ENCODE measurements at regions not wholly inside any gene's neighbourhood (a gene's known extent, or its start where the extent isn't known, plus 50 kb on each side); places are given as distances from the start of the nearest gene placed in this dataset.

- Histone ChIP-seq H3K27me3 (ENCODE audit: control insufficient read depth, insufficient read depth, low read length) (no peaks in the 10 kb centered on the region), H3K4me1 (ENCODE audit: control insufficient read depth, insufficient read depth, low read length) (no peaks in the 10 kb centered on the region), H3K27ac (ENCODE audit: low read depth, low read length) (no peak overlapping the region), H3K4me3 (ENCODE audit: low read depth, low read length) (no peak overlapping the region), H3K36me3 (ENCODE audit: control insufficient read depth, insufficient read depth, low read length) (no peaks in the 10 kb centered on the region), H3K9me3 (ENCODE audit: control insufficient read depth, insufficient read depth, low read length) (no peaks in the 10 kb centered on the region)
- DNase-seq (ENCODE audit: low read depth in 4 of 6, low spot score in 6 of 6) = no peak
- 100% methylated on average over 1 of the region's 3 CpGs for WGBS (ENCODE audit: insufficient coverage)
These were observed 429.9 kb downstream of the GABRG2 start for GRCh38 chr5:162497455-162497854.

- Histone ChIP-seq H3K4me3 (ENCODE audit: low read depth, low read length) (no peak overlapping the region), H3K4me1 (ENCODE audit: control insufficient read depth, insufficient read depth, low read length) (no peaks in the 10 kb centered on the region), H3K36me3 (ENCODE audit: control insufficient read depth, insufficient read depth, low read length) (no peaks in the 10 kb centered on the region), H3K9me3 (ENCODE audit: control insufficient read depth, insufficient read depth, low read length) (peaks cover 3% of the 10 kb centered on the region), H3K27me3 (ENCODE audit: control insufficient read depth, insufficient read depth, low read length) (no peaks in the 10 kb centered on the region), H3K27ac (ENCODE audit: low read depth, low read length) (no peak overlapping the region)
- no peak for DNase-seq (ENCODE audit: low read depth in 4 of 6, low spot score in 6 of 6)
- WGBS (ENCODE audit: insufficient coverage) = no CpG with 5 or more reads among the region's 3 CpGs
These were observed 435.2 kb downstream of the GABRG2 start for GRCh38 chr5:162502780-162503179.

GRCh38 chr5:162503796-162504195, 436.2 kb downstream of the GABRG2 start:
- Histone ChIP-seq H3K36me3 (ENCODE audit: control insufficient read depth, insufficient read depth, low read length) (no peaks in the 10 kb centered on the region), H3K27me3 (ENCODE audit: control insufficient read depth, insufficient read depth, low read length) (no peaks in the 10 kb centered on the region), H3K27ac (ENCODE audit: low read depth, low read length) (peak overlapping the region; percentile 12), H3K4me1 (ENCODE audit: control insufficient read depth, insufficient read depth, low read length) (no peaks in the 10 kb centered on the region), H3K9me3 (ENCODE audit: control insufficient read depth, insufficient read depth, low read length) (peaks cover 3% of the 10 kb centered on the region), H3K4me3 (ENCODE audit: low read depth, low read length) (no peak overlapping the region)
- DNase-seq (ENCODE audit: low read depth in 4 of 6, low spot score in 6 of 6) = peak in 1 of 6 donors; percentile 51
- WGBS (ENCODE audit: insufficient coverage) = 81% methylated on average over 2 of the region's 3 CpGs

- Histone ChIP-seq H3K27ac (ENCODE audit: low read depth, low read length) (no peak overlapping the region), H3K36me3 (ENCODE audit: control insufficient read depth, insufficient read depth, low read length) (no peaks in the 10 kb centered on the region), H3K4me1 (ENCODE audit: control insufficient read depth, insufficient read depth, low read length) (no peaks in the 10 kb centered on the region), H3K9me3 (ENCODE audit: control insufficient read depth, insufficient read depth, low read length) (peaks cover 2% of the 10 kb centered on the region), H3K27me3 (ENCODE audit: control insufficient read depth, insufficient read depth, low read length) (no peaks in the 10 kb centered on the region), H3K4me3 (ENCODE audit: low read depth, low read length) (no peak overlapping the region)
- WGBS (ENCODE audit: insufficient coverage) = 97% methylated on average over 2 of the region's 3 CpGs
- no peak for DNase-seq (ENCODE audit: low read depth in 4 of 6, low spot score in 6 of 6)
These were observed 445.5 kb downstream of the GABRG2 start for GRCh38 chr5:162512935-162513565.

- WGBS (ENCODE audit: insufficient coverage) = no CpG with 5 or more reads among the region's 2 CpGs
- H3K9me3 ChIP-seq (ENCODE audit: control insufficient read depth, insufficient read depth, low read length) = peaks cover 2% of the 10 kb centered on the region
- no peak for DNase-seq (ENCODE audit: low read depth in 4 of 6, low spot score in 6 of 6)
- H3K4me1 ChIP-seq (ENCODE audit: control insufficient read depth, insufficient read depth, low read length) = no peaks in the 10 kb centered on the region
- H3K27me3 ChIP-seq (ENCODE audit: control insufficient read depth, insufficient read depth, low read length) = no peaks in the 10 kb centered on the region
- no peak overlapping the region for H3K27ac ChIP-seq (ENCODE audit: low read depth, low read length)
- H3K4me3 ChIP-seq (ENCODE audit: low read depth, low read length) = no peak overlapping the region
- no peaks in the 10 kb centered on the region for H3K36me3 ChIP-seq (ENCODE audit: control insufficient read depth, insufficient read depth, low read length)
These were observed 446.5 kb downstream of the GABRG2 start for GRCh38 chr5:162514116-162514515.

GRCh38 chr5:162520878-162521277, 453.3 kb downstream of the GABRG2 start:
- no peak for DNase-seq (ENCODE audit: low read depth in 4 of 6, low spot score in 6 of 6)
- no peak overlapping the region for H3K4me3 ChIP-seq (ENCODE audit: low read depth, low read length)
- no peak overlapping the region for H3K27ac ChIP-seq (ENCODE audit: low read depth, low read length)
- no peaks in the 10 kb centered on the region for H3K4me1 ChIP-seq (ENCODE audit: control insufficient read depth, insufficient read depth, low read length)
- H3K27me3 ChIP-seq (ENCODE audit: control insufficient read depth, insufficient read depth, low read length) = no peaks in the 10 kb centered on the region
- H3K9me3 ChIP-seq (ENCODE audit: control insufficient read depth, insufficient read depth, low read length) = no peaks in the 10 kb centered on the region
- WGBS (ENCODE audit: insufficient coverage) = no CpG with 5 or more reads among the region's 1 CpG
- H3K36me3 ChIP-seq (ENCODE audit: control insufficient read depth, insufficient read depth, low read length) = no peaks in the 10 kb centered on the region

- Histone ChIP-seq H3K36me3 (ENCODE audit: control insufficient read depth, insufficient read depth, low read length) (no peaks in the 10 kb centered on the region), H3K9me3 (ENCODE audit: control insufficient read depth, insufficient read depth, low read length) (no peaks in the 10 kb centered on the region), H3K4me1 (ENCODE audit: control insufficient read depth, insufficient read depth, low read length) (no peaks in the 10 kb centered on the region), H3K27me3 (ENCODE audit: control insufficient read depth, insufficient read depth, low read length) (no peaks in the 10 kb centered on the region), H3K27ac (ENCODE audit: low read depth, low read length) (no peak overlapping the region), H3K4me3 (ENCODE audit: low read depth, low read length) (no peak overlapping the region)
- DNase-seq (ENCODE audit: low read depth in 4 of 6, low spot score in 6 of 6) = no peak
- WGBS (ENCODE audit: insufficient coverage) = no CpG with 5 or more reads among the region's 1 CpG
These were observed 461.6 kb downstream of the GABRG2 start for GRCh38 chr5:162529209-162529608.

- 92% methylated on average over 2 of the region's 2 CpGs for WGBS (ENCODE audit: insufficient coverage)
- Histone ChIP-seq H3K27me3 (ENCODE audit: control insufficient read depth, insufficient read depth, low read length) (no peaks in the 10 kb centered on the region), H3K36me3 (ENCODE audit: control insufficient read depth, insufficient read depth, low read length) (no peaks in the 10 kb centered on the region), H3K27ac (ENCODE audit: low read depth, low read length) (no peak overlapping the region), H3K4me3 (ENCODE audit: low read depth, low read length) (no peak overlapping the region), H3K4me1 (ENCODE audit: control insufficient read depth, insufficient read depth, low read length) (no peaks in the 10 kb centered on the region), H3K9me3 (ENCODE audit: control insufficient read depth, insufficient read depth, low read length) (no peaks in the 10 kb centered on the region)
- DNase-seq (ENCODE audit: low read depth in 4 of 6, low spot score in 6 of 6) = no peak
These were observed 462.3 kb downstream of the GABRG2 start for GRCh38 chr5:162529886-162530285.

GRCh38 chr5:162543437-162543836, 475.9 kb downstream of the GABRG2 start:
- Histone ChIP-seq H3K4me3 (ENCODE audit: low read depth, low read length) (no peak overlapping the region), H3K27me3 (ENCODE audit: control insufficient read depth, insufficient read depth, low read length) (no peaks in the 10 kb centered on the region), H3K4me1 (ENCODE audit: control insufficient read depth, insufficient read depth, low read length) (no peaks in the 10 kb centered on the region), H3K9me3 (ENCODE audit: control insufficient read depth, insufficient read depth, low read length) (no peaks in the 10 kb centered on the region), H3K36me3 (ENCODE audit: control insufficient read depth, insufficient read depth, low read length) (no peaks in the 10 kb centered on the region), H3K27ac (ENCODE audit: low read depth, low read length) (no peak overlapping the region)
- WGBS (ENCODE audit: insufficient coverage) = no CpG with 5 or more reads among the region's 2 CpGs
- peak in 2 of 6 donors; percentile 48 to 62 for DNase-seq (ENCODE audit: low read depth in 4 of 6, low spot score in 6 of 6)

GRCh38 chr5:162544905-162545304, 477.3 kb downstream of the GABRG2 start:
- Histone ChIP-seq H3K4me1 (ENCODE audit: control insufficient read depth, insufficient read depth, low read length) (no peaks in the 10 kb centered on the region), H3K27ac (ENCODE audit: low read depth, low read length) (no peak overlapping the region), H3K36me3 (ENCODE audit: control insufficient read depth, insufficient read depth, low read length) (no peaks in the 10 kb centered on the region), H3K9me3 (ENCODE audit: control insufficient read depth, insufficient read depth, low read length) (no peaks in the 10 kb centered on the region), H3K27me3 (ENCODE audit: control insufficient read depth, insufficient read depth, low read length) (no peaks in the 10 kb centered on the region), H3K4me3 (ENCODE audit: low read depth, low read length) (no peak overlapping the region)
- DNase-seq (ENCODE audit: low read depth in 4 of 6, low spot score in 6 of 6) = no peak
- no CpG with 5 or more reads among the region's 2 CpGs for WGBS (ENCODE audit: insufficient coverage)
